ENCODE measurements at regions not wholly inside any gene's neighbourhood (a gene's known extent, or its start where the extent isn't known, plus 50 kb on each side); places are given as distances from the start of the nearest gene placed in this dataset.

- TF ChIP-seq, protein P1, sequence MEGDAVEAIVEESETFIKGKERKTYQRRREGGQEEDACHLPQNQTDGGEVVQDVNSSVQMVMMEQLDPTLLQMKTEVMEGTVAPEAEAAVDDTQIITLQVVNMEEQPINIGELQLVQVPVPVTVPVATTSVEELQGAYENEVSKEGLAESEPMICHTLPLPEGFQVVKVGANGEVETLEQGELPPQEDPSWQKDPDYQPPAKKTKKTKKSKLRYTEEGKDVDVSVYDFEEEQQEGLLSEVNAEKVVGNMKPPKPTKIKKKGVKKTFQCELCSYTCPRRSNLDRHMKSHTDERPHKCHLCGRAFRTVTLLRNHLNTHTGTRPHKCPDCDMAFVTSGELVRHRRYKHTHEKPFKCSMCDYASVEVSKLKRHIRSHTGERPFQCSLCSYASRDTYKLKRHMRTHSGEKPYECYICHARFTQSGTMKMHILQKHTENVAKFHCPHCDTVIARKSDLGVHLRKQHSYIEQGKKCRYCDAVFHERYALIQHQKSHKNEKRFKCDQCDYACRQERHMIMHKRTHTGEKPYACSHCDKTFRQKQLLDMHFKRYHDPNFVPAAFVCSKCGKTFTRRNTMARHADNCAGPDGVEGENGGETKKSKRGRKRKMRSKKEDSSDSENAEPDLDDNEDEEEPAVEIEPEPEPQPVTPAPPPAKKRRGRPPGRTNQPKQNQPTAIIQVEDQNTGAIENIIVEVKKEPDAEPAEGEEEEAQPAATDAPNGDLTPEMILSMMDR (conservative IDR thresholded peaks at IDR 0.05; ENCODE audit: low read depth, low read length): no peak
- no peak for TF ChIP-seq EZH2 (IDR thresholded peaks at IDR 0.05; ENCODE audit: borderline replicate concordance, low read depth, low read length, poor library complexity, severe bottlenecking)
Observed at GRCh38 chr18:43372773-43373172, 95.5 kb upstream of the SYT4 start.

All from A673 (cell line).